ENCODE measurements at regions not wholly inside any gene's neighbourhood (a gene's known extent, or its start where the extent isn't known, plus 50 kb on each side); places are given as distances from the start of the nearest gene placed in this dataset.

DNA sequence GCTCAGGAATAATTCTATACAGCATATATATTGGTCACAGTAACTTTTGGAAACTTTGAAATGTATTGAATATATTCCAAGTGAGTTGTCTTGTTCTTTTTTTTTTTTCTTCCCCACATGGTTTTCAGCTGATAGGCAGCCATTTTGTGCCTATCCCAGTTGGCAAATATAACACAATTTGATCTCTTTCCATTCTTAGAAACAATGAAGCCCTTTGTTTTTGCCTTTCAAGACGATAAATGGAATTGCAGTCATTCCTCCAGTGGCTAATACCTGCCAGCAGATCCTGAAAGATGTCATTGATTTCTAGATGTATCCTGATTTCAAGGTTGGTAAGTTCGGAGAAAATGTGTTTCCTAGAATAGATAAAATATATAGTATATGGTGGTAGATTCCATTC lies 951.1 kb upstream of the SLC10A2 start:
- TF ChIP-seq EZH2 (IDR thresholded peaks at IDR 0.05; ENCODE audit: borderline replicate concordance, low read depth, low read length, severe bottlenecking) = no peak
- TF ChIP-seq, protein P1, sequence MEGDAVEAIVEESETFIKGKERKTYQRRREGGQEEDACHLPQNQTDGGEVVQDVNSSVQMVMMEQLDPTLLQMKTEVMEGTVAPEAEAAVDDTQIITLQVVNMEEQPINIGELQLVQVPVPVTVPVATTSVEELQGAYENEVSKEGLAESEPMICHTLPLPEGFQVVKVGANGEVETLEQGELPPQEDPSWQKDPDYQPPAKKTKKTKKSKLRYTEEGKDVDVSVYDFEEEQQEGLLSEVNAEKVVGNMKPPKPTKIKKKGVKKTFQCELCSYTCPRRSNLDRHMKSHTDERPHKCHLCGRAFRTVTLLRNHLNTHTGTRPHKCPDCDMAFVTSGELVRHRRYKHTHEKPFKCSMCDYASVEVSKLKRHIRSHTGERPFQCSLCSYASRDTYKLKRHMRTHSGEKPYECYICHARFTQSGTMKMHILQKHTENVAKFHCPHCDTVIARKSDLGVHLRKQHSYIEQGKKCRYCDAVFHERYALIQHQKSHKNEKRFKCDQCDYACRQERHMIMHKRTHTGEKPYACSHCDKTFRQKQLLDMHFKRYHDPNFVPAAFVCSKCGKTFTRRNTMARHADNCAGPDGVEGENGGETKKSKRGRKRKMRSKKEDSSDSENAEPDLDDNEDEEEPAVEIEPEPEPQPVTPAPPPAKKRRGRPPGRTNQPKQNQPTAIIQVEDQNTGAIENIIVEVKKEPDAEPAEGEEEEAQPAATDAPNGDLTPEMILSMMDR (IDR thresholded peaks at IDR 0.05; ENCODE audit: borderline replicate concordance, extremely low read depth, low read length, poor library complexity, severe bottlenecking) = no peak
